ENCODE measurements at regions not wholly inside any gene's neighbourhood (a gene's known extent, or its start where the extent isn't known, plus 50 kb on each side); places are given as distances from the start of the nearest gene placed in this dataset.
A peak's percentile ranks its signal among the peaks of the same experiment; 100 is the strongest.
"Not testable (repeated sequence)": the region's sequence is repeated elsewhere in the genome, so short reads cannot be mapped to it uniquely, and the experiment has no call there.

DNA sequence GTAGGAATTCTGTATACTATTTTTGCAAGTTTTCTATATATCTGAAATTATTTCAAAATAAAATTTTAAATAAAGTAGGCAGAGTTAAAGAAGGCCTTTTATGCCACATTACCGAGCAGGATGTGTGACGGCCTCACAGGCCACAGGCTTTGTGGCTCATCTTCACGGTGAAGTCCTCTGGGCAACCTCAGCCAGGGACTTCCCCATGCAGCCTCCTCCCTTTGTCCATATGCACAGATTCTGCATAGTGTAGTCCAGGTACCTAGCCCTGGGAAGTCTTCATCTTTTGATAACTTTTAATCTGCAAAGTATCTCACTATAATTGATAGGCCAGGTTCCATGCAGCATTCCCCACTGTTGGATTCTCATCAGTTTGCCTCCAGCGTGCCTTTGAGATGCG lies 62.8 kb downstream of the ARHGAP11B start:
- DNase-seq: not testable (repeated sequence)

DNA sequence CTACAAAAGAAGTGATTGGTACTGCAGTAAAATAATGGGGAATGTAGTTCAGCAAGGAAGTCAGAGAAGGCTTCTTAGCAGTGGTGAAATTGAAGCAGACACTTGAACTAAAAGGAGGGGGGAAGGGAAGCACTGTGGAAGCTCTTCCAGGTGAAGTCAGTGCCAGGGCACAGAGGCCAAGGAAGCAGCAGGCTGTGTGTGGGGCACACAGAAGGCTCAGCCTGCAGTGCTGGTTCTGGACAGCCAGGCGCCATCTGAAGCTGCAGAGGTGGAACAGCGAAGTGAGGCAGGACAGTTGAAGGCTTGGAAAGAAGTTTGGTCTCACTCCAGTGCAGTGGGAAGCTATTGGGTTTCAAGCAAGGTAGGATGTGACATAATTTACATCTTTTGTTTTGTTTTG lies 64.2 kb downstream of the ARHGAP11B start:
- not testable (repeated sequence) for DNase-seq

DNA sequence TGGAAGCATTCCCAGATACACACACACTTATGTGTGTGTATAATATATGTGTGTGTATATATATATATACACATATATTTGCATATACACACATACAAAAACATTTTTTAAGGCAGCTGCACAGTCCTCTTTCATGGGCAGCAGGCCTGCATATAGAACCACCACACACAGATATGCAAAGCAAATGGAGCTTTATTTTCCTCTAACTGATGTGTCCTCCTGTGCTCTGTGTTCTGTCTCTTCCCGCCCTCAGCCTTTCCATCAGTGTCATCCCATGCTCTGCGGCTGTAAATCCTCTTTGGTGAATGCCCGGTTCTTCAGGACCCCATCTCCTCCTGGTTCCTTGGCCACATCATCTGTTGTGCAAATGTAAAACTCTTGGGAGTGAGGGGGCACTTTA lies 69.9 kb downstream of the ARHGAP11B start:
- not testable (repeated sequence) for DNase-seq

DNA sequence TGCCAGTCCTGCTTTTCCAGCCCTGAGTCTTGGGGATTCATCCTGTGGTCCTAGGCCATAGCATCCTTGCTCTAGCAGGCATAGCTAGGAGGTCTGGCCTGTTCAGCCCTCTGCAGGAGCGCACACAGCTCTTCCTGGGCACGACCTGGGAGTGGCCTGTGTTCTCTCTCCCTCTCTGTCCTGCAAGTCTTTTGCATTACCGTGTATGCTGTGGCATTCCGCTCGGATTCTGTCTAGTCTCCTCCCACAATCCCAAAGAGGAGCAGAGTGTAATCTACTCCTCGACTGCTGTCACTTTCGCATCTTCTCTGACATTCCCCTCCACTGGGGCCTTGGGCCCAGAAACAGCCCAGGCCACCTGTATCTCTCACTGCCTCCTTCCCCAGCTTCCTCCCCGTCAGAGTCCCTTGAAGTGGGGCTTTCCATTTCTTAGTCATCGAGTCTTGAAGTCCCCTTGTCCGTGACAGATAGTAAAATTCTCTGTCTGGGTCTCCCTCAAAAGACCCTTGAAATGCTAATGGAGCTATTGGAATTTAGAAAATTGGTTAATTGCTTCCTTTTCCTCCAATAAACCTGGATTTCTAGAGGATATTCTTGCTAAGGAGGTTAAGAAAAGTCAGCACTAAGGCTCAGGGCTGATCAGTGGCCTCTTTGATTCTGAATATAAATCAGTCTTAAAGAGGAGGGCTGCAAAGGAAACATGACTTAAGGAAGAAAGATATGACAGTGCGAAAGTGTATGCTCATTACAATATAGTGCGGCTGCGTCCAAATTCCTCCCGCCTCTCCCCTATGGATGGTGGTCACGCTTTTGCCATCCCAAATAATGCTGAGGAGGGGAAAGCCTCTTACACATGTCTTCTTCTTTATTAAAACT lies 70.7 kb downstream of the ARHGAP11B start:
- DNase-seq: not testable (repeated sequence)

DNA sequence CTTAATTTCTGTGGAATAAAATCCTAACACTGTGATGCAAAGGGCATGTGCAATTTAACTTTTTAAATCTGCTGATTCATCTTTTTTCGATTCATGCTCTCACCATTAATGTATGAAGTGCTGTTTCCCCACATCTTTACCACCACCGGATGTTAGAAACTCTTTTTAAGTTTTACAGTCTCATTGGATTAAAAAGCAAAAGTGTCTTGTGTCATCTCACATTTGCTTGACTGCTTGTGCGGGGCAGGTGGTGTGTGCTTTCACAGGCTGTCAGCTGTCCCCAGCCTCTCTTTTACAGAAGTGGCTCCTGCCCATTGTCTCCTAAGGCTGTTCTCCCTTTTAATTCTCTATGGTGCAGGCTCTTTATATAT lies 71.4 kb downstream of the ARHGAP11B start:
- DNase-seq: not testable (repeated sequence)

DNA sequence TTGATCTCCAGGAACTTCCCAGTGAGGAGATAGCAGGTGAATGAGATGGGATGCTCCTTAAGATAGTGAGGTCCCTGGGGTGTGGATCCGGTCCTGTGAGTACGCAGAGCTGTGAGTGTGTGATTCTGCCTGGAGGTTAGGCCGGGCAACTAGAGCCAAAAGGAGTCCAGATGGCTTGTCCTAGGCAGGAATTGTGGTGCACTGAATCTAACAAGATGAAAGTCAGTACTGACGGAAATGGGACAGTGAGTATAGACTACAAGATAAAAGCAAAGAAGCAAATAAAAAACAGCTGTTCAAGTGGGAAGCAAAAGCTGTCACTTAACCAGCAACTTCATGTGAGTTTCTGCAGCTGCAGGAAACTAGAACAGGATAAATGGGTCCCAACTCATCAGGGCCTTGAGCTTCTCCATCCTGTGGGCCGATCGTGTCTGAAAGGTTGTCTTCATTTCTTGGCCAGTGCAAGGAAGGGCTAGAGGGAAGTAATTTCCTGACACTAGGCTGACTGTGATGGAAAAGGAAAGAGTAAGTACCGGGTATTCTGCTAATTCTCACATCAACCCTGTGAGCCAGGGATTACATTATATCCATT lies 74.2 kb downstream of the ARHGAP11B start:
- not testable (repeated sequence) for DNase-seq

DNA sequence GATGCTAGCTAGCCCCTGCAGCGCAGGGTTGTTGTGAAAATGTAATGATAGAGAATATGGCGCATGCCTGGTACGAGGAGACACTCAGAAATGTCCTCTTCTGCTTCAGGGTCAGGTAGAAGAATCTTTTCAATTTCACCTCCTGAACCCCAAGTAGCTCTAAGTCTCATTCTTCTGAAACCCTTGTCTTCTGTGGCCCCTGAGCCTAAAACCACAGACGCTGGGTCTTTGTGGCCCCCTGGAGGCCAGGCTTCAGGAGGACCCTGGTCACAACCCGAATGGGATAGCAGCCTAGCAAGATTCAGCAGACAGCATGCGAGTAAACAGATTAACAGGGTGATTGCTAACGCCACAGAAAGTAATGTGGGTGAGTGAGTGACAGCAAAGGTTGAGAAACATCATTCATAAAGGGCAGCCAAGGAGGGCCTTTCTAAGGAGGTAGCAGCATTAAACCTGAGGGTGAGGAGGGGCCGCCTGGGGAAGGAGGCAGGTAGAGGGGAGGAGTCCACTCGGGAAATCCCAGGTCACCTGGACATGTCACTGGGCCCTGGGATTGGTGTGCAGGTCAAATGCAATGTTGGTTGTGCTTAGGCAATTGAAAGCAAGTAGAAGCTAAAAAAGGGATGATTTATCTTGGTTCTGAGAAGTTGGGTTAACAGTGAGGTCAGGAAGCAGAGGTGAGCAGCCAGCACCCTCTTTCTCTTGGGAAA lies 82.2 kb downstream of the ARHGAP11B start:
- DNase-seq: not testable (repeated sequence)

DNA sequence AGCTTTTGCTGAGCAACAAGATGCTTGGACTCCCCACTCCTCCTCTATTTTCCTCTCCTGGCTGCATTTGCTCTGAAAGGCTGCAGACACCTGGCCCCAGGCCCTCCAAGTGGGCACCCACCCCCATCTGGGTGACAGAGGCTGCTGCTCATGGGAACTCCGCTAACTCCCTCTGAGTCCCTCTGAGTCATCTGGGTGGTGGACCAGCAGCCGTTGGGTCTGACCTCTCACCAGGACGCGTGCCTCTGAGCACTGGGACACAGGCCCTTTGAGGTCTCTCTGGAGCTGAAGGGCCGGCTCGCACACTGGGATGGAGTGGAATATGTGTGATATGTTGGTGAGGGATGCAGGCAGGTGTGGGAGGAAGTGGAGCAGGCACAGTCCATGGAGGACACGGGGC lies 82.9 kb downstream of the ARHGAP11B start:
- not testable (repeated sequence) for DNase-seq

DNA sequence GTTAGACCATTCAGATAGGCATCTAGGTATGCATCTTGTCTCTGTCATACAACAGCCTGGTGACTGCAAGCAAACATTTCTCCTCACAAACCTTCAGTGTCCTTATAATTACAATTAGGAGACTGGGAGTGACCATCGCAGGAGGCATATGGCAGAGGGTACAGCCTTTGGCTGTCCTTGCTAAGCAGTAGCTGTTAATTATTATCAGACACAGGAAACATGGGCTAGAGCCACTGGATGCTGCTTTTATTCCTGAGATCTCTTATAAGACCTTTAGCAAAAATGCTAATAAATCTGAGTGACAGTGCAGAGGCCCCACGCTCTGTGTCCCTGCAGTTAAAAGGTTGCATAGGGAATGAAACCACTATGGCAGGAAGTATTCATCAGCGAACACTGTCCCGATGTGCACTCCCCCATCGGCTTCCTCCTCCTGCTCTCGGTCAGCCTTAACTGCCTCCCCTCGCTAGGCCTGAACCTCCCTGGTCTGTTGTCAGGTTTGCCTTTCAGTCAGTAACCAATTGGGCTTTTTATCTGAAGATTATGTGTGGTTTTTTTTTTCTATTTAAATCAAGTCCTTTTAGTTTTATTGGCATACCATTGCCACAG lies 92.2 kb downstream of the ARHGAP11B start:
- DNase-seq: not testable (repeated sequence)

DNA sequence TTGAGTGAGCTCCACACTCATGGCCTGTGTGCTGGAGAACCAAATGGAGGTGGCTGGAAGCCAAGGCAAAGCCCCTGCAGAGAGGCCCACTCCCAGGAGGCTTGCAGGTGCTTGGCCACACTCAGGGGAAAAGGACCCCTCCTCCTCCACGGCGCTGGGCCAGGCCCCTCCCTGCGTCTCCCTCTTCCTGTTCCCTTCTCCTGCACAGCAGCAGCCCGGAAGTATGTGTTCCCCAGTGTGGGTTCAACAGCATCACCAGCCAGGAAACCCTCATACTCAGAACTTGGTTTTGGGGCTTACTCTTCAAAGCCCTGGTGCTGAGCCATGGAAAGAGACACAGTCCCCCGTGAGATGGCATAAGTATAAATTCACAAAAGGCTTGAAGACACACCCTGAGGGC lies 93.4 kb downstream of the ARHGAP11B start:
- not testable (repeated sequence) for DNase-seq

DNA sequence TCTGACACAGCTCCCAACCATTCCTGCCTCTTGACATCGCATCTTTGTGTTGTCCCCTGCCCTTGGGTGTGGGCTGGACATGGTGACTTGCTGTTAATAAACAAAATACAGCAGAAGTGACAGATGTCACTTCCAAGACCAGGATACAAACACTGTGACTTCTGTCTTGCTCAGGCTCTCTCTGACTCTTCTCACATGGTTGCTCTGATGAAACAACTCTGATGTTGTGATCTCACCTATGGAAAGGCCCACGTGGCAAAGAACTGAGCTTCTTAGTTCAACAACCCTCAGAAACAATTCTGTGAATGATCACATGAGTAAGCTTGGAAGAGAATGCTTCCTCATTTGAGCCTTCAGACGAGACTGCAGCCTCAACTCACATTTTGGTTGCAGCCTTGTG lies 94.9 kb downstream of the ARHGAP11B start:
- DNase-seq: not testable (repeated sequence)

DNA sequence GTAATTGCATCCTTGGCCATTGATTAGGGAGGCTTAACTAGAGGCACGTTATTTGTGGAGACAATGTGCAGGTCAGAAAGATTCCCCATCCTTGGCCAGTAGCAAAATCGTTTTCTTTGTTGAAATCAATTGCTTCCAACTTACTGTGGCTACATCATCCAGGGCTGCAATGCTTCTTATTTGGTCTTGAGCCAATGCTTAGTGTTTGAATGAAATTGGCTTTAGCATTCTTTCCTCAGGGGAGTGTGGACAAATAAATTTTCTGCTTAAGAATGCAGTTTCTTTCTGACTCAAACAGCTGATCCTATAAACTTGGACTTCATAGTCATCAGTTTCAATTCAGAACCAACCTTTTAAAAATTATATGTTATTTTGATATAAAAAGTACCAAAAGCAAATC lies 95.6 kb downstream of the ARHGAP11B start:
- not testable (repeated sequence) for DNase-seq

DNA sequence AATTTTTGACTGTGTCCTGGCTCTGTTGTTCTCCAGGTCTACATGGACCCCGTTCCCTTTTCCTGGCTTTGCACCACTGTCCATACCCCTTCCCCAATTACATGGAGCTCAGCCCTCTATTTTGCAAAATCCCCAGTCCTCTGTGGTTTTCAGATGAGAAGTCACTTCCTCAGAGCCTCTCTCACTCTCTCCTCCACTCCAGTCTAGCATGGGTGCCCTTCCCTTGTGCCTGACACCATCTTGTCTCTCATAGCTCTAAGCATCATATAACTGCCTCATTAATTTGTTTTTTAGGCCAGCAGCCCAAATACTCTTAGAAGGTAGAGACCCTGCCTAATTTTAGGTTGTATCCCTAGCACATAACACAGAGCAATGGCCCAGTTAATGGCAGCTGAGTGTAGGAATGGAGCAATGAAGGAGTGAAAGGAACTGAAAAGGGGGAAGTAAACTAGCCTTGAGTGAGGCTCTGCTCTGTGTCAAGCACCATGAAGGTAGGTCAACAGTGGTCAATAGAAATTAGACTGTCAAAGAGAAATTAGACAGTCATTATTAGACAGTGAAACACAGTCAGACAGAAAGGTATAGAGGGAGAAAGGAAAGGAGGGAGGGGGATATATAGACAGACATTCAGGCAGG lies 97.7 kb downstream of the ARHGAP11B start:
- DNase-seq: not testable (repeated sequence)

DNA sequence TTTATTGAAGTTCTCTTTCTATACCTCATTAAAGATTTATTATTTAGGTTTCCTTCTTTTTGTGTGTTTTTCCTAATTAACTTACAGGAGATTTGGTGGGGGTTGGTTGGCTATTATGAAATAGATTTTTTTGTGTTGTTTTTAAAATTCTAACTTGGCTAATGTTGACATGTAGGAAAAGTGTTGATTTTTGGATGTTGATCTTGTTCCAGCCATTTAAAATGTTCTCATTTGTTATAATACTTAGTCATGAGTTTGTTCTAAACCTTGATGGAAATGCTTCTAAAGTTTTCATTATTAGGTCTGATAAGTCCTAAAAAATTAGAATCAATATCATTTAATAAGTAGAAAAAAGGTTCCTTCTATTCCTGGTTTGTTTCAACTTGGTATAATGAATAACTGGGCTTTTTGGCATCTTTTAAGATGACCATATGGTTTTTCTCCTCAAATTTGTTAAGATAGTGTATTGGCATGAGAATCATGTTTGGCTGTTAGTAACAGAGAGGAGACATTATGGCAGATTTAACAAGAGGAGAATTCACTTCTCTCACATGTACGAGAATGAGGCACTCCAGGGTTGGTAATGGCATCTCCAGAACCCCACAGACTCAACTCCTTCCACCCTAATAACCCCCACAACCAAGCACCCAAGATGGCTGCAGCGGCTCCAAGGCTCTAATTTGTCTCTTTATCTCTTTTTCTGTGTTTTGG lies 104.1 kb downstream of the ARHGAP11B start:
- not testable (repeated sequence) for DNase-seq

DNA sequence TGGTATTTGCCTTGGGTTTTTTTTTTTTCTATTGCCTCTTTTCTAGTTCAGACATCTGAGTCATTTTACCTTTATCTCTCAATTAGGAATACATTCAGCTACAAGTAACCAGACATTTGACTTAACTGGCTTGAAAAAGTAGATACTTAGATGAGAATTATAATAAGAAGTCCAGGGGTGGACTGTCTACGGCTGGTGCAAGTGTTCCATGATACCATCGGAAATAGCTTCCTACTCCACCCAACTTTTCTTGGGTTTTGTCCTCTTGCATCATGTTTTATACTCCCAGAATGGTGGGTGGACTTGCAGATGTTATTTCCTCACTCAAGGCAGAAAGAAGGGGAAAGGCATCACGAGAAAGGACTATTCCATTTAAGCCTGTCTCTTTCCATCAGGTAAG lies 104.7 kb downstream of the ARHGAP11B start:
- not testable (repeated sequence) for DNase-seq

DNA sequence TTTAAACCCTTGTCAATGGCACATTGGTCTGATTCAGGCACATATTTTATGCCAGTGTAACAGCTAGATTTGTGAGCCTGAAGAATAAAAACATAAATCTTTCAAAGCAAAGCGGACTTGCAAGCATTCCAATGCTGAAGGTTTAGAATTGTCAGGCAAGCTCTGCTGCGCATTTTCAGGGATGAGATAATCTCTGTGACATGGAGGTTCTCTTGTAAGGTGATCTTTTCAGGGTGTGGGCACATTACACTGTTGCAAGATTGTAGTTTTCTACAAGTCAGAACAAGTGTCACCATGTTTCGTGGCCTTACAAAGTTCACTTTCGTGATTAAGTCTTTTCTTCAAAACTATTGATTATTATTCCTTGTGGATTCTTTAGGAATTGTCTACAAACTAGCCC lies 106.2 kb downstream of the ARHGAP11B start:
- not testable (repeated sequence) for DNase-seq

DNA sequence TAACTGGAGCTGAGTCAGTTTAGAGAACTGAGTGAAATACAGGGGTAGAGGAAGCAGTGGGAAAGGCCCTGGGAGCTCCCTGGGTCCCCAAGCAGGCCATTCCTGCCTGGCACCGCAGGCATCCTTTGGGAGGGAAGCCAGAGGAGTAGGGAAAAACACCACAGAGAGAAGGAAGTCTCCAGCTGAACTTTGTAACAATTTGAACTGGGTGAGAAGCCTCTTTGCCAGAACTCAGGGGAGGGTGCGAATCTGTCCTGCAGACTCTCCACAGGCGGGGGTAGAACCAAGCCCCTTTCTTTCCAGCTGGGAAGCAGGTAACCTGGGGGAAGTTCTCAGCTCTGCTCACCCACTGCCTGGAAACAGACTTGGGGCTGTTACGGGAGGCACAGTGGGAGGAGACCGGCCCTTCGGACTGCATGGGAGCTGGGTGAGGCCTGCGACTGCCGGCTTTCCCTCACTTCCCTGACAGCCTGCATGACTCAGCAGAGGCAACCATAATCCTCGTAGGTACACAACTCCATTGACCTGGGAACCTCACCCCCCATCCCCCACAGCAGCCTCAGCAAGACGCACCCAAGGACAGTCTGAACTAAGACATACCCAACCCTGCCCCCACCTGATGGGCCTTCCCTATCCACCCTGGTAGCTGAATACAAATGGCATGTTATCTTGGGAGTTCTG lies 110.1 kb downstream of the ARHGAP11B start:
- not testable (repeated sequence) for DNase-seq

DNA sequence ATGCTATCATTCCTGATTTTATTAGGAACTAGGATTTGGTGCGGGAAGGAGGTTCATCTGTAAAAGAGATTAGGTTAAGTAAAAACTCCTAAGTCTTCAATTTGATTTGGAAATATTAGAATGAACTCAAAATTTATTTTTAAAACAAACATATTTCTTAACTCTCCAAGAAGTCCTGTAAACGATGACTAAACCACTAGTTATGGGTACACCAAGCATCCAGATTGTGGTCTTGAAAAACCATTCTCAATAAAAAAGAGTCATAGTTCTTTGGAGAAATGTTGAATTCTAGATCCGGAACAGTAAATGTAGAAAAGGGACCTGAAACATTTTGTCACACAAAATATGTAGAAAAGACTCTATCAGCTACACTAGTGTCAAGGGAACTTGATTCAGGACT lies 116.9 kb downstream of the ARHGAP11B start:
- not testable (repeated sequence) for DNase-seq

DNA sequence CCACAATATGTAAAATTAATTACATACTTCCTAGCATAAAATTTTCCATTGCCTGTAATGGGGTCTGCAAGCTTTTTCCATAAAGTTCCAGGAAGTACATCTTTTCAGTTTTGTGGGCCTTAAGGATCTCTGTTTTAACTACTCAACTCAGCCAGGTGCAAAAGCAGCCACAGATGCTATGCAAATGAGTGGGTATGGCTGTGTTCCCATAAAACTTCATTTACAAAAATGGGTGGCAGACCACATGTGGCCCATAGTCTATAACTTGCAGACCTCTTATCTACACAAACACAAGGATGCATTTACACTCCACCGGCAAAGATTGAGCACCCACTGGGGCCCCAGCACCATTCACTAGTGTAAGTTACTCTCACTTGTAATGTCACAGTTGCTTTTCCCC lies 123.1 kb downstream of the ARHGAP11B start:
- peak; percentile 73 to 89 for DNase-seq

DNA sequence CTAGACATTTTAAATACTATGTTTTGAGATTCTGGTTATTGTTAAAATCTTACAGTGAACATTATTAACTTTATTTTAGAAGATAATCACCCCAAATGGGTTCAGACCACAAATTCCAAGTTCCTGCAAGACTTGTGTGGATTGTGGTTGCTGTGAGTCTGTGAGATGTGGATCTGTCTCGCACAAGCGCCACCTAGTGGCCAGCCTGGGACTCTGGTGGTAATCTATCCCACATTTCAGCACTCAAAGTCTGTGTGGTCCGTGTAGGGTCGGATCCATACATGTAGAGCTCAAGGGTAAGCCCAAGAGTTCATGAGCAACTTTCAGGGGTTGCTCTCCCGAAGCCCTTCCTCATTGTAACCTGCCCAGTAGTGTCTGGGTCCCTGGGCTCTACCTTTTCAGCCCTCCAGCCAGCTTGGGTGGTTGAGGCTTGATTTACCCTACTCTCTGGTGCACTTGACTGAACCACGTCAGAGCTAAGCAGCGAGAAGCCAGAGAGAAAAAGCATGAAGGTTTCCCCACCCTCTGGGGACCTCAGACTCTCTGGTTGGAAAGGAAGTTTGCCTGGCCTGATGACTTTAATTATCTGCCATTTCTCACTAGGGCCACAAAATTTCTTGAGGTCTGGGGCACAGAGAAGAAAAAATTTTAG lies 129.2 kb downstream of the ARHGAP11B start:
- not testable (repeated sequence) for DNase-seq

DNA sequence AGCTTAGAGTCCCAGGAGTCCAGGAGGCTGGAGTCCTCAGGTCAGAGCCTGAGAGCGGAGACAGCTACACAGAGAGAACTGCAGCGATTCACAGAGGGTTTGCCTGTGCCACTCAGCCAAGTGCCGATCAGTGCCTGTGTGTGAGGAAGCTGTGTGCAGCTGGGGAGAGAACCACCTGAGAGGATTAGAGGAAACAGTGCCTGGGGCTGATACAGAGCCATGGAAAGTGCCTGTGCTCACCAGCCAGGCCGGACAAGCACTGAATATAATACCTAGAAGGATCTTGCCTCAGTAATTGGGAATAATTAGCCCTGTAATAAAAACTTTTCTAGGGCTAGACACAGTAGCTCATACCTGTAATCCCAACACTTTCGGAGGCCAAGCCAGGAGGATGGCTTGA lies 134.7 kb downstream of the ARHGAP11B start:
- not testable (repeated sequence) for DNase-seq
